Pancreas (tissue), 10 donors: ENCODE measurements at regions not wholly inside any gene's neighbourhood (a gene's known extent, or its start where the extent isn't known, plus 50 kb on each side); places are given as distances from the start of the nearest gene placed in this dataset.
"Not testable (repeated sequence)": the region's sequence is repeated elsewhere in the genome, so short reads cannot be mapped to it uniquely, and the experiment has no call there.

ENCODE experiments used
- ATAC-seq, 4 donors: fragments of 200-7000 bp; cut with Tn5 transposase; one replicate each; pipeline versions ENCODE4 v1.8.0 to v1.9.1; 2020; ENCODE audit warnings: mild to moderate bottlenecking in 4 of 4, moderate library complexity in 4 of 4
- DNase-seq, 6 donors: peaks; one replicate each; pipeline ENCODE4 v3.0.0-alpha.2; 2020
- FAIRE-seq: peaks from 2 replicates; lab custom pipeline; 2012; peaks lifted over from hg19 to GRCh38; lab: Jason Lieb, UNC
- H3K27ac ChIP-seq, 4 donors: fragments of 200-600 bp; sonication (generic); 1 replicate in 3 of 4; 2 replicates in 1 of 4; pipeline versions ENCODE4 v1.5.0 to v1.8.0; 2020
- H3K27me3 ChIP-seq, 4 donors: fragments of 200-600 bp; one replicate each; pipeline ENCODE4 v1.8.0; 2021
- H3K36me3 ChIP-seq, 3 donors: fragments of 200-600 bp; sonication (generic) in 1 of 3; one replicate each; pipeline versions ENCODE4 v1.5.0 to v1.8.0; 2020 to 2021
- H3K4me1 ChIP-seq, 3 donors: fragments of 200-600 bp; one replicate each; pipeline ENCODE4 v1.8.0; 2021
- H3K4me3 ChIP-seq, 4 donors: fragments of 200-600 bp; sonication (generic) in 2 of 4; one replicate each; pipeline versions ENCODE4 v1.5.0 to v1.8.0; 2020 to 2021
- H3K9me3 ChIP-seq, 4 donors: fragments of 200-600 bp; one replicate each; pipeline ENCODE4 v1.8.0; 2021
- CTCF ChIP-seq, 4 donors: fragments of 200-600 bp; sonication (generic) in 3 of 4; IDR thresholded peaks; one replicate each; pipeline versions ENCODE4 v1.5.0 to v1.8.0; 2021; ENCODE audit warnings: antibody characterized with exemption in 4 of 4
- WGBS, 2 donors: extraction: QIAGEN DNeasy Blood & Tissue Kit; methylation state at CpG; one replicate each; pipeline ENCODE4 v1.1.7; 2013; 5-methylcytosine and 5-hydroxymethylcytosine counted together
- intact Hi-C, 3 donors: fragments of 100-400 bp; cut with DNase I; formaldehyde crosslinking; loops; one replicate each; pipeline versions ENCODE4 v1.11.1 to v1.14.2; 2022
- donor health status: healthy with polysubstance abuse.
- donor health status: DM: no; HTN: no; CAD: no; lungs with moderate emphysema.
- donor health status: DM: no; HTN: no; CAD: no.
- donor health status: control.
- donor health status: control.
- donor health status: Bipolar disorder and iron deficiency.
- donor health status: DM: yes; HTN: yes; CAD: no.
- donor health status: DM: no; HTN: no; CAD: no.
- donor health status: DM: no; HTN: no; CAD: no.
- donor health status: DM: yes; HTN: yes; CAD: no.

GRCh38 chr3:137191133-137191923 is 233.5 kb downstream of the IL20RB start:
- Histone ChIP-seq H3K27ac (no peak overlapping the region), H3K4me1 (no peaks in the 10 kb centered on the region), H3K27me3 (no peaks in the 10 kb centered on the region), H3K9me3 (no peaks in the 10 kb centered on the region), H3K36me3 (no peaks in the 10 kb centered on the region), H3K4me3 (no peak overlapping the region)
- ATAC-seq (peak in 1 of 4 donors; percentile 14), FAIRE-seq (no peak), DNase-seq (no peak)
- 75 to 80% methylated on average over 6 of the region's 6 CpGs for WGBS, 2 donors
- intact Hi-C loops: no loop called here
- no peak for TF ChIP-seq CTCF (IDR thresholded peaks at IDR 0.05)

GRCh38 chr3:137191951-137192350 is 234.2 kb downstream of the IL20RB start:
- DNase-seq: no peak

GRCh38 chr3:137194301-137194700 is 236.5 kb downstream of the IL20RB start:
- H3K4me3 ChIP-seq: no peak overlapping the region
- 59 to 61% methylated on average over 4 of the region's 4 CpGs for WGBS, 2 donors
- no peak overlapping the region for H3K27ac ChIP-seq
- no peak for TF ChIP-seq CTCF (IDR thresholded peaks at IDR 0.05)
- H3K9me3 ChIP-seq: no peaks in the 10 kb centered on the region
- intact Hi-C loops: no loop called here
- no peak for ATAC-seq
- no peaks in the 10 kb centered on the region for H3K4me1 ChIP-seq
- FAIRE-seq: no peak
- H3K27me3 ChIP-seq: no peaks in the 10 kb centered on the region
- DNase-seq: no peak
- H3K36me3 ChIP-seq: no peaks in the 10 kb centered on the region

More at GRCh38 chr3:137191951-137192350, 234.2 kb downstream of the IL20RB start:
- FAIRE-seq (no peak), ATAC-seq (no peak)
- no peak for TF ChIP-seq CTCF (IDR thresholded peaks at IDR 0.05)
- Histone ChIP-seq H3K4me1 (no peaks in the 10 kb centered on the region), H3K27ac (no peak overlapping the region), H3K9me3 (no peaks in the 10 kb centered on the region), H3K27me3 (no peaks in the 10 kb centered on the region), H3K4me3 (no peak overlapping the region), H3K36me3 (no peaks in the 10 kb centered on the region)
- intact Hi-C loops: no loop called here
- WGBS, 2 donors: 86 to 90% methylated on average over 8 of the region's 8 CpGs

- H3K9me3 ChIP-seq, FAIRE-seq, intact Hi-C loops, H3K36me3 ChIP-seq, H3K27ac ChIP-seq, DNase-seq, H3K4me3 ChIP-seq, H3K27me3 ChIP-seq, ATAC-seq, H3K4me1 ChIP-seq: not testable (repeated sequence)
- WGBS, 2 donors: 91 to 92% methylated on average over 26 to 32 of the region's 32 CpGs
Observed at GRCh38 chr3:137198374-137198773, 240.6 kb downstream of the IL20RB start.

GRCh38 chr3:137199678-137200077 is 241.9 kb downstream of the IL20RB start:
- TF ChIP-seq CTCF (IDR thresholded peaks at IDR 0.05): no peak
- no peak for DNase-seq
- Histone ChIP-seq H3K27ac (no peak overlapping the region), H3K4me1 (no peaks in the 10 kb centered on the region), H3K4me3 (no peak overlapping the region), H3K36me3 (no peaks in the 10 kb centered on the region), H3K27me3 (no peaks in the 10 kb centered on the region), H3K9me3 (no peaks in the 10 kb centered on the region)
- no peak for FAIRE-seq
- no peak for ATAC-seq
- intact Hi-C loops: no loop called here
